ENCODE measurements at regions not wholly inside any gene's neighbourhood (a gene's known extent, or its start where the extent isn't known, plus 50 kb on each side); places are given as distances from the start of the nearest gene placed in this dataset.

DNA sequence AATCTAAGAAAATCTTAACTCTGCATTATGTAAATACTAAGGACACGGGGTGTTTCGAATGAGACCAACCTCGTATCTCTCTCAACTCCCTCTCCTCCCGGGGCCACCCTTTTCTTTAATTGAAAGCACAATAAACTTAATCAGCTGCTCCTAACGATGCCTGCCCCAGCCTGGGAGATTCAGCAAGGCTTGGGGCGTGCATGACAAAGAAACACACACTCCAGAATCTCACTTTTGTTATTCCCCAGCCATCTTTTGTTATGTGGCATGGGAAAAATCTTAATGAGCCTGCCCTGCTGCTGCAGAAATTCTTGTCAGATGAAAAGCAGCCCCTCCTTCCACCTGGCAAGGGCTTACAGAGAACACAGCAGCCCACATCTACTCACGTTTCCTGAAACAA lies 117.4 kb downstream of the TTLL2 start:
- no peak for DNase-seq (ENCODE audit: extremely low read depth in 1 of 4, low spot score in 3 of 4)
- no peak overlapping the region for H3K4me3 ChIP-seq
- no peaks in the 10 kb centered on the region for H3K9me3 ChIP-seq (replicated peaks; ENCODE audit: control insufficient read depth, insufficient read depth, low read depth, low read length)
- intact Hi-C loops (cut with micrococcal nuclease) (no loop called here), in situ Hi-C loops (cut with MboI) (no loop called here)
- H4K20me1 ChIP-seq (replicated peaks; ENCODE audit: control insufficient read depth, insufficient read depth, low read length) = no peaks in the 10 kb centered on the region
- H3K27me3 ChIP-seq (ENCODE audit: control insufficient read depth in 2 of 2, insufficient read depth in 2 of 2, low read length in 2 of 2) = peaks cover 49 to 68% of the 10 kb centered on the region in 2 experiments
- H3K4me2 ChIP-seq (ENCODE audit: insufficient read depth, low read length) = no peak overlapping the region
- ChIA-PET POLR2A (interaction anchor here (0.6 kb wide), 1 partner anchor 41 kb away, joined by 3 read pairs; no protein-coding TSS in a partner anchor), CTCF (ENCODE audit: low intra/inter-chr PET ratio) (no interaction called here)
- H3K9ac ChIP-seq (ENCODE audit: insufficient read depth in 1 of 2, low read depth in 2 of 2, low read length in 2 of 2) = no peak overlapping the region
- TF ChIP-seq ILF3 (IDR thresholded peaks at IDR 0.05; ENCODE audit: borderline replicate concordance) = no peak
- TF ChIP-seq ZNF134 (CRISPR knock-in tag; conservative IDR thresholded peaks at IDR 0.05) = no peak
- no peak for TF ChIP-seq MTF1 (CRISPR knock-in tag; IDR thresholded peaks at IDR 0.05; ENCODE audit: borderline replicate concordance)
- TF ChIP-seq HDAC8 (tag; IDR thresholded peaks at IDR 0.05) = no peak
- TF ChIP-seq POU5F1 (IDR thresholded peaks at IDR 0.05; ENCODE audit: borderline replicate concordance, low read depth, low read length, partially characterized antibody) = no peak
- TF ChIP-seq BRD4 (IDR thresholded peaks at IDR 0.05) = no peak
- no peak for TF ChIP-seq NR2C1 (IDR thresholded peaks at IDR 0.05)
- TF ChIP-seq NR2C1 (tag; IDR thresholded peaks at IDR 0.05) = no peak
- H2AFZ ChIP-seq (ENCODE audit: low read depth, low read length) = no peak overlapping the region
- H3K36me3 ChIP-seq (ENCODE audit: control insufficient read depth, insufficient read depth, low read length) = no peaks in the 10 kb centered on the region
- no TSS peak for BruUV-seq (replicated peaks)
- under 1% methylated on average over 7 of the region's 7 CpGs for whole genome bisulfite sequencing (ENCODE audit: insufficient coverage, low coverage, missing lambda C conversion rate)
- no peaks in the 10 kb centered on the region for H3K79me2 ChIP-seq (ENCODE audit: control insufficient read depth, insufficient read depth, low read length)
- no peak overlapping the region for H3K27ac ChIP-seq (ENCODE audit: extremely low read depth, low read depth, low read length)
- FAIRE-seq = no peak
- H3K4me1 ChIP-seq (replicated peaks in 1 of 2; ENCODE audit: control insufficient read depth in 2 of 2, insufficient read depth in 2 of 2, low read length in 2 of 2) = no peaks in the 10 kb centered on the region
- no peak for ATAC-seq
- no peaks in the 10 kb centered on the region for H3K9me1 ChIP-seq (ENCODE audit: control insufficient read depth, insufficient read depth, low read length)
